ENCODE measurements at regions not wholly inside any gene's neighbourhood (a gene's known extent, or its start where the extent isn't known, plus 50 kb on each side); places are given as distances from the start of the nearest gene placed in this dataset.

GRCh38 chr19:27922970-27923369 lies 1290.0 kb downstream of the UQCRFS1 start:
- H3K27me3 ChIP-seq (ENCODE audit: control insufficient read depth, insufficient read depth, low read length) = no peaks in the 10 kb centered on the region
- FAIRE-seq (no peak), DNase-seq (ENCODE audit: low read depth) (no peak)
- H3K4me3 ChIP-seq (ENCODE audit: low read depth, low read length) = no peak overlapping the region
- no peaks in the 10 kb centered on the region for H3K36me3 ChIP-seq (ENCODE audit: control insufficient read depth, insufficient read depth, low read length)
- no peak for TF ChIP-seq CTCF (IDR thresholded peaks at IDR 0.05; ENCODE audit: insufficient read depth, low read length, severe bottlenecking)

DNA sequence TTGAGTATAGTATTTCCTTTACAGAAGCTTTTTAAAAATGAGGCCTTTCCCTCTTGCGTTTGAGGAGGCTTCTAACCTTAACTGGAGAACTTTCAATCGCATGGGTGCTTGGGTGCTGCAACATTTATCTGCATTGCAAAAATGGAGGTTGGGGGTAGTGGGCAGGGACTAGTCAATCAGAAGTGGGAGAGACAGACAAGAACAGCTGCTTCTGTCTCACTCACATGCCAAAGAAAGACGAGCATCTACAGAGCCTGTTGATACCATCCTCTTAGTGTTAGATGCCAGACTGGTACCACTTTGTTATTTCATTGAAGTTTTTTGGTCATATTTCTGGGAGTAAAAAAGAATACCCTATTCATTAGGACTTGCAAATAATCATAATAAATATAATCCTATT lies 1292.2 kb downstream of the UQCRFS1 start:
- H3K36me3 ChIP-seq (ENCODE audit: control insufficient read depth, insufficient read depth, low read length) = no peaks in the 10 kb centered on the region
- H3K27me3 ChIP-seq (ENCODE audit: control insufficient read depth, insufficient read depth, low read length) = no peaks in the 10 kb centered on the region
- no peak overlapping the region for H3K4me3 ChIP-seq (ENCODE audit: low read depth, low read length)
- DNase-seq (ENCODE audit: low read depth) (no peak), FAIRE-seq (no peak)
- TF ChIP-seq CTCF (IDR thresholded peaks at IDR 0.05; ENCODE audit: insufficient read depth, low read length, severe bottlenecking) = no peak

- H3K27me3 ChIP-seq (ENCODE audit: control insufficient read depth, insufficient read depth, low read length) = no peaks in the 10 kb centered on the region
- FAIRE-seq (no peak), DNase-seq (ENCODE audit: low read depth) (no peak)
- H3K36me3 ChIP-seq (ENCODE audit: control insufficient read depth, insufficient read depth, low read length) = no peaks in the 10 kb centered on the region
- no peak for TF ChIP-seq CTCF (IDR thresholded peaks at IDR 0.05; ENCODE audit: insufficient read depth, low read length, severe bottlenecking)
- H3K4me3 ChIP-seq (ENCODE audit: low read depth, low read length) = no peak overlapping the region
These were observed 1294.1 kb downstream of the UQCRFS1 start for GRCh38 chr19:27918818-27919217.

DNA sequence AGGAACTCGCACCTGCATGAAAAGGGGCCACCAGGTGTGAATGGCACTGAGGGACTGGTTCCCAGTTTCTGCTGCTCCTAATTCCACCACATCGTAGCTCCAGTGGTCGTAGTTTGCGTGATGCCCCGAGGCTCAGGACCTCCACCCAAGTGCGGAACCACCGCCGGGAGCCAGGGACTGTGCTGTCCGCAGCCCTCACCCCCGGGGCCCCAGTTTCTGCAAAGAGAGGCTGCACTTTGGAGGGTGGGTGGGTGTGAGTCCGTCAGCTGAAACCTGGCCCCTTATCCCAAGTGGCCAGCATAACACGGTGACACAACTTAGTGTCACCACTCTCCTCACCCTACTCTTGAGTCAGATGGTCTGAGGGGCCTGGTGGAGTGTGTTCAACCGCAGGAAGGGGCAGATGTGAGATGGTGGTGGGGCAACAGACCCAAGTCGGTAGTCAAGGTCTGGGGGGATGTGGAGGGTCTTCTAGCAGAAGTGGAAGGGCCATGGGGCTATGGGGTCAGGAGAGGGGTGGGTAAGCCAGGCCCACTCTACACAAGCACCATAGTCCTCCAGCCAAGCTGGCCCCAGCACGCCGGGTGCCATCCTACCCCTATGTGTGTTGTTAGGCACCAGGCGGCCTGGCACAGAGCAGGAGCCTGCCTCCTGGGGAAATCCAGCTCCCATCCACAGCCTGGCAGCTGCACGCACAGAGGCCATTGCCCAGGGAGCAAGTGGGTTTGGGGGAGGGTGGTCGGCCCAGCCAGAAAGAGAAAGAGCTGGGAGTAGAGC lies 1301.6 kb downstream of the UQCRFS1 start:
- FAIRE-seq (no peak), DNase-seq (ENCODE audit: low read depth) (no peak)
- TF ChIP-seq CTCF (IDR thresholded peaks at IDR 0.05; ENCODE audit: insufficient read depth, low read length, severe bottlenecking) = no peak
- Histone ChIP-seq H3K36me3 (ENCODE audit: control insufficient read depth, insufficient read depth, low read length) (no peaks in the 10 kb centered on the region), H3K4me3 (ENCODE audit: low read depth, low read length) (no peak overlapping the region), H3K27me3 (ENCODE audit: control insufficient read depth, insufficient read depth, low read length) (no peaks in the 10 kb centered on the region)

DNA sequence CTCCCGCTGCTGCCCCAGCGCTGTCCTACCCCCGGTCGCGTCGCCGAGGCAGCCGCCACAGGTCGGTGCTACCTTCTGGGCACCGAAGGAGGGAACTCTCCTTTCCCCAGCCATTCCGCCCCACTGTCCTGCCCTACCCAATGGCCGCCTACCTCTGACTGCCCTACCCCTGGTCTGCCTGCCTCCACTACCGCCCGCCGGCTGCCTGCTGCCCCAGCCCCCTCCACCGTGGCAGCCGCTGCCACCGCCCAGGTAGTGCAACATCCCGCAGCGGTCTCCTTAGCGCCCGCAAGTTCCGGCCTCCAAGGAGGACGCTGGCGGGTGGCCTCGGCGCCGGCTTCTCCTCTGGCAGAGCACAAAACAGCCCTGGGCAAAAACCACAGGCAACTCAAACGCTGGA lies 1303.1 kb downstream of the UQCRFS1 start:
- FAIRE-seq = no peak
- H3K4me3 ChIP-seq (ENCODE audit: low read depth, low read length) = no peak overlapping the region
- no peak for TF ChIP-seq CTCF (IDR thresholded peaks at IDR 0.05; ENCODE audit: insufficient read depth, low read length, severe bottlenecking)
- DNase-seq (ENCODE audit: low read depth) = no peak
- H3K36me3 ChIP-seq (ENCODE audit: control insufficient read depth, insufficient read depth, low read length) = no peaks in the 10 kb centered on the region
- no peaks in the 10 kb centered on the region for H3K27me3 ChIP-seq (ENCODE audit: control insufficient read depth, insufficient read depth, low read length)

All from bronchial epithelial cell (primary cell).